ENCODE measurements at regions not wholly inside any gene's neighbourhood (a gene's known extent, or its start where the extent isn't known, plus 50 kb on each side); places are given as distances from the start of the nearest gene placed in this dataset.

GRCh38 chr3:164927728-164928127 is 150.6 kb downstream of the SI start:
- TF ChIP-seq GATA2 (IDR thresholded peaks at IDR 0.05; ENCODE audit: low read depth, low read length) (no peak), GATA3 (IDR thresholded peaks at IDR 0.05; ENCODE audit: low read depth, low read length) (no peak)

GRCh38 chr3:164918905-164919304 is 159.4 kb downstream of the SI start:
- TF ChIP-seq GATA2 (IDR thresholded peaks at IDR 0.05; ENCODE audit: low read depth, low read length) (no peak), GATA3 (IDR thresholded peaks at IDR 0.05; ENCODE audit: low read depth, low read length) (no peak)

- no peak for TF ChIP-seq GATA2 (IDR thresholded peaks at IDR 0.05; ENCODE audit: low read depth, low read length)
- no peak for TF ChIP-seq GATA3 (IDR thresholded peaks at IDR 0.05; ENCODE audit: low read depth, low read length)
Observed at GRCh38 chr3:164912916-164913315, 165.4 kb downstream of the SI start.

GRCh38 chr3:164903820-164904451 is 174.4 kb downstream of the SI start:
- no peak for TF ChIP-seq GATA3 (IDR thresholded peaks at IDR 0.05; ENCODE audit: low read depth, low read length)
- TF ChIP-seq GATA2 (IDR thresholded peaks at IDR 0.05; ENCODE audit: low read depth, low read length), result no peak

- TF ChIP-seq GATA2 (IDR thresholded peaks at IDR 0.05; ENCODE audit: low read depth, low read length), result no peak
- TF ChIP-seq GATA3 (IDR thresholded peaks at IDR 0.05; ENCODE audit: low read depth, low read length), result no peak
Observed at GRCh38 chr3:164897342-164897741, 181.0 kb downstream of the SI start.

- no peak for TF ChIP-seq GATA3 (IDR thresholded peaks at IDR 0.05; ENCODE audit: low read depth, low read length)
- no peak for TF ChIP-seq GATA2 (IDR thresholded peaks at IDR 0.05; ENCODE audit: low read depth, low read length)
Observed at GRCh38 chr3:164890061-164890460, 188.2 kb downstream of the SI start.

GRCh38 chr3:164883171-164883570 is 195.1 kb downstream of the SI start:
- TF ChIP-seq GATA3 (IDR thresholded peaks at IDR 0.05; ENCODE audit: low read depth, low read length) (no peak), GATA2 (IDR thresholded peaks at IDR 0.05; ENCODE audit: low read depth, low read length) (no peak)

- TF ChIP-seq GATA2 (IDR thresholded peaks at IDR 0.05; ENCODE audit: low read depth, low read length) (no peak), GATA3 (IDR thresholded peaks at IDR 0.05; ENCODE audit: low read depth, low read length) (no peak)
Observed at GRCh38 chr3:164879201-164879600, 199.1 kb downstream of the SI start.

GRCh38 chr3:164864454-164864853 is 213.8 kb downstream of the SI start:
- no peak for TF ChIP-seq GATA3 (IDR thresholded peaks at IDR 0.05; ENCODE audit: low read depth, low read length)
- no peak for TF ChIP-seq GATA2 (IDR thresholded peaks at IDR 0.05; ENCODE audit: low read depth, low read length)

GRCh38 chr3:164852866-164853265 is 225.4 kb downstream of the SI start:
- TF ChIP-seq GATA2 (IDR thresholded peaks at IDR 0.05; ENCODE audit: low read depth, low read length), result no peak
- no peak for TF ChIP-seq GATA3 (IDR thresholded peaks at IDR 0.05; ENCODE audit: low read depth, low read length)

GRCh38 chr3:164851905-164852304 is 226.4 kb downstream of the SI start:
- TF ChIP-seq GATA3 (IDR thresholded peaks at IDR 0.05; ENCODE audit: low read depth, low read length) (peak; percentile 67), GATA2 (IDR thresholded peaks at IDR 0.05; ENCODE audit: low read depth, low read length) (no peak)

GRCh38 chr3:164851204-164851603 is 227.1 kb downstream of the SI start:
- TF ChIP-seq GATA3 (IDR thresholded peaks at IDR 0.05; ENCODE audit: low read depth, low read length), result no peak
- TF ChIP-seq GATA2 (IDR thresholded peaks at IDR 0.05; ENCODE audit: low read depth, low read length), result no peak

GRCh38 chr3:164848923-164849322 is 229.4 kb downstream of the SI start:
- TF ChIP-seq GATA2 (IDR thresholded peaks at IDR 0.05; ENCODE audit: low read depth, low read length) (no peak), GATA3 (IDR thresholded peaks at IDR 0.05; ENCODE audit: low read depth, low read length) (no peak)

GRCh38 chr3:164845739-164846138 is 232.6 kb downstream of the SI start:
- TF ChIP-seq GATA3 (IDR thresholded peaks at IDR 0.05; ENCODE audit: low read depth, low read length) (no peak), GATA2 (IDR thresholded peaks at IDR 0.05; ENCODE audit: low read depth, low read length) (no peak)

- TF ChIP-seq GATA2 (IDR thresholded peaks at IDR 0.05; ENCODE audit: low read depth, low read length), result no peak
- no peak for TF ChIP-seq GATA3 (IDR thresholded peaks at IDR 0.05; ENCODE audit: low read depth, low read length)
Observed at GRCh38 chr3:164832216-164832615, 246.1 kb downstream of the SI start.

- TF ChIP-seq GATA2 (IDR thresholded peaks at IDR 0.05; ENCODE audit: low read depth, low read length), result no peak
- no peak for TF ChIP-seq GATA3 (IDR thresholded peaks at IDR 0.05; ENCODE audit: low read depth, low read length)
Observed at GRCh38 chr3:164818318-164818717, 260.0 kb downstream of the SI start.

Data from SH-SY5Y (cell line).